CD14-positive monocyte (primary cell): ENCODE measurements at regions not wholly inside any gene's neighbourhood (a gene's known extent, or its start where the extent isn't known, plus 50 kb on each side); places are given as distances from the start of the nearest gene placed in this dataset.

ENCODE experiments used
- DNase-seq, 3 donors: peaks; one replicate each; pipeline ENCODE4 v3.0.0-alpha.2; 2011 to 2022
- H2AFZ ChIP-seq: 2 replicates; pipeline ENCODE4 v1.6.0; 2012; ENCODE audit warnings: mild to moderate bottlenecking, low read depth, low read length, inconsistent platforms; ENCODE audit not compliant: insufficient read depth, poor library complexity, severe bottlenecking
- H3K27ac ChIP-seq, 2 donors: 1 replicate in 1 of 2; 2 replicates in 1 of 2; pipeline ENCODE4 v1.5.1; 2012 to 2013; ENCODE audit warnings: low read length in 2 of 2, control low read depth in 1 of 2, inconsistent platforms in 1 of 2, low read depth in 1 of 2, mild to moderate bottlenecking in 1 of 2
- H3K27me3 ChIP-seq, 2 donors: one replicate each; pipeline versions ENCODE4 v1.6.0 to v1.6.1; 2011 to 2013; ENCODE audit warnings: low read length in 2 of 2; ENCODE audit not compliant: control insufficient read depth in 2 of 2, insufficient read depth in 2 of 2
- H3K36me3 ChIP-seq, 2 donors: replicated peaks in 1 of 2; 1 replicate in 1 of 2; 2 replicates in 1 of 2; pipeline versions ENCODE4 v1.5.1 to v1.6.1; 2012 to 2013; ENCODE audit warnings: low read length in 2 of 2, control low read depth in 1 of 2, inconsistent platforms in 1 of 2, mild to moderate bottlenecking in 1 of 2; ENCODE audit not compliant: insufficient read depth in 2 of 2, control insufficient read depth in 1 of 2
- H3K4me1 ChIP-seq, 2 donors: 1 replicate in 1 of 2; 2 replicates in 1 of 2; pipeline versions ENCODE4 v1.5.1 to v1.6.1; 2012 to 2013; ENCODE audit warnings: low read length in 2 of 2, control low read depth in 1 of 2, inconsistent platforms in 1 of 2, mild to moderate bottlenecking in 1 of 2, moderate library complexity in 1 of 2; ENCODE audit not compliant: insufficient read depth in 2 of 2, control insufficient read depth in 1 of 2
- H3K4me2 ChIP-seq: replicated peaks from 2 replicates; pipeline ENCODE3; 2012; ENCODE audit warnings: low read length, moderate library complexity, mild to moderate bottlenecking; ENCODE audit not compliant: poor library complexity, severe bottlenecking; ENCODE audit errors: extremely low read depth
- H3K4me3 ChIP-seq, 3 experiments: fragments of 200-600 bp in 1 of 3; sonication (generic) in 1 of 3; replicated peaks in 1 of 3; 1 replicate in 2 of 3; 2 replicates in 1 of 3; pipeline ENCODE4 v1.5.1; 2011 to 2013; ENCODE audit warnings: low read length in 3 of 3, mild to moderate bottlenecking in 3 of 3, control low read depth in 2 of 3, low read depth in 2 of 3, inconsistent platforms in 1 of 3, moderate library complexity in 1 of 3
- H3K79me2 ChIP-seq: 2 replicates; pipeline ENCODE4 v1.6.0; 2012; ENCODE audit warnings: mild to moderate bottlenecking, control low read depth, inconsistent platforms, low read length, moderate library complexity; ENCODE audit not compliant: insufficient read depth
- H3K9ac ChIP-seq: 2 replicates; pipeline ENCODE4 v1.6.0; 2017; ENCODE audit warnings: low read length, mild to moderate bottlenecking; ENCODE audit not compliant: insufficient read depth, poor library complexity, severe bottlenecking
- H3K9me3 ChIP-seq, 2 donors: replicated peaks in 1 of 2; 1 replicate in 1 of 2; 2 replicates in 1 of 2; pipeline versions ENCODE4 v1.5.1 to v1.6.1; 2012 to 2013; ENCODE audit warnings: low read length in 2 of 2, control low read depth in 1 of 2; ENCODE audit not compliant: control insufficient read depth in 1 of 2, insufficient read depth in 1 of 2
- H4K20me1 ChIP-seq: 2 replicates; pipeline ENCODE4 v1.6.0; 2012; ENCODE audit warnings: mild to moderate bottlenecking, low read length, control low read depth, moderate library complexity; ENCODE audit not compliant: insufficient read depth
- H3K27ac Mint-ChIP-seq, 7 donors: one replicate each; pipeline ENCODE4 v1.8.0; 2020; ENCODE audit warnings: mild to moderate bottlenecking in 7 of 7, mixed read lengths in 7 of 7, moderate library complexity in 6 of 7, inconsistent platforms in 2 of 7
- H3K27me3 Mint-ChIP-seq, 3 donors: one replicate each; pipeline ENCODE4 v1.8.0; 2021 to 2022; ENCODE audit warnings: low read depth in 3 of 3, mild to moderate bottlenecking in 3 of 3, mixed read lengths in 3 of 3, moderate library complexity in 3 of 3, inconsistent platforms in 1 of 3
- H3K36me3 Mint-ChIP-seq, 2 donors: one replicate each; pipeline ENCODE4 v1.8.0; 2020; ENCODE audit warnings: mixed read lengths in 2 of 2, inconsistent platforms in 1 of 2, mild to moderate bottlenecking in 1 of 2
- H3K4me1 Mint-ChIP-seq: one replicate; pipeline ENCODE4 v1.8.0; 2020; ENCODE audit warnings: mild to moderate bottlenecking, mixed read lengths
- H3K4me3 Mint-ChIP-seq, 2 donors: one replicate each; pipeline ENCODE4 v1.8.0; 2020; ENCODE audit warnings: mild to moderate bottlenecking in 2 of 2, mixed read lengths in 2 of 2, moderate library complexity in 1 of 2
- H3K9me3 Mint-ChIP-seq, 7 donors: one replicate each; pipeline ENCODE4 v1.8.0; 2020 to 2022; ENCODE audit warnings: mixed read lengths in 7 of 7, mild to moderate bottlenecking in 6 of 7, moderate library complexity in 6 of 7, inconsistent platforms in 2 of 7
- WGBS: methylation state at CpG from one replicate; pipeline ENCODE4 v1.1.5; 2013; ENCODE audit warnings: missing lambda C conversion rate; ENCODE audit not compliant: insufficient coverage; 5-methylcytosine and 5-hydroxymethylcytosine counted together
- intact Hi-C, 2 donors: fragments of 100-400 bp; cut with micrococcal nuclease; formaldehyde crosslinking; loops; one replicate each; pipeline versions ENCODE4 v1.15.0 to v1.15.1; 2023
- TF ChIP-seq, protein P1 (sequence below): fragments of 200-600 bp; IDR thresholded peaks from one replicate; pipeline ENCODE4 v1.8.0; 2022; ENCODE audit warnings: antibody characterized with exemption, mild to moderate bottlenecking

DNA sequence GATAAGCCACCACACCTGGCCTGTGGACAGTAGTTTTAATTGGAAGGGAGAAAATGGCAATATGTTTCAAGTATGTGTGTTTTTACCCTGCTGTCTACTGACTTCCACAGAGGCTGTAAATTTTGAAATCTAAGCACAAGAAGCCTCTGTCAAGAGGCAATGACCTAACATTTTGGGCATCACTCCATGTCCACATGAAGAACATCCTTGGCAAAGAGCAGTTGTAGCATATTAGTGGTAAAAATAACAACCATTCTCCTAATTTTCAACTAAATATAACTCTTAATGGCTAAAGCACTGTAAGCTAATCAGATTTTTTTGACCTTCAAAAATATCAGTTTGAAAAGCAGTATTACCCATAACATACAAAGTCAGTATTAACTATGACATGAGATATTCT is 100.3 kb upstream of the APC start:
- peaks cover 0 to 4% of the 10 kb centered on the region in 2 donors for H3K36me3 Mint-ChIP-seq
- peaks cover 24% of the 10 kb centered on the region for H3K4me1 Mint-ChIP-seq
- H3K4me3 ChIP-seq = no peak overlapping the region
- peaks cover 4 to 11% (median 8%) of the 10 kb centered on the region in 7 donors for H3K9me3 Mint-ChIP-seq
- peaks cover 0 to 8% of the 10 kb centered on the region in 2 donors for H3K9me3 ChIP-seq
- no peak for DNase-seq
- intact Hi-C loops = no loop called here
- H3K27me3 ChIP-seq = no peaks in the 10 kb centered on the region
- H4K20me1 ChIP-seq = no peaks in the 10 kb centered on the region
- no peak overlapping the region for H3K9ac ChIP-seq
- H3K4me3 Mint-ChIP-seq = no peak overlapping the region
- H3K36me3 ChIP-seq = no peaks in the 10 kb centered on the region
- H3K4me1 ChIP-seq = peaks cover 6 to 19% of the 10 kb centered on the region in 2 donors
- H3K27ac Mint-ChIP-seq = no peak overlapping the region
- H3K27ac ChIP-seq = no peak overlapping the region
- peaks cover 0 to 4% (median 0%) of the 10 kb centered on the region in 3 donors for H3K27me3 Mint-ChIP-seq
- H3K4me2 ChIP-seq = no peak overlapping the region
- no peak overlapping the region for H2AFZ ChIP-seq
- no peaks in the 10 kb centered on the region for H3K79me2 ChIP-seq
- TF ChIP-seq, protein P1, sequence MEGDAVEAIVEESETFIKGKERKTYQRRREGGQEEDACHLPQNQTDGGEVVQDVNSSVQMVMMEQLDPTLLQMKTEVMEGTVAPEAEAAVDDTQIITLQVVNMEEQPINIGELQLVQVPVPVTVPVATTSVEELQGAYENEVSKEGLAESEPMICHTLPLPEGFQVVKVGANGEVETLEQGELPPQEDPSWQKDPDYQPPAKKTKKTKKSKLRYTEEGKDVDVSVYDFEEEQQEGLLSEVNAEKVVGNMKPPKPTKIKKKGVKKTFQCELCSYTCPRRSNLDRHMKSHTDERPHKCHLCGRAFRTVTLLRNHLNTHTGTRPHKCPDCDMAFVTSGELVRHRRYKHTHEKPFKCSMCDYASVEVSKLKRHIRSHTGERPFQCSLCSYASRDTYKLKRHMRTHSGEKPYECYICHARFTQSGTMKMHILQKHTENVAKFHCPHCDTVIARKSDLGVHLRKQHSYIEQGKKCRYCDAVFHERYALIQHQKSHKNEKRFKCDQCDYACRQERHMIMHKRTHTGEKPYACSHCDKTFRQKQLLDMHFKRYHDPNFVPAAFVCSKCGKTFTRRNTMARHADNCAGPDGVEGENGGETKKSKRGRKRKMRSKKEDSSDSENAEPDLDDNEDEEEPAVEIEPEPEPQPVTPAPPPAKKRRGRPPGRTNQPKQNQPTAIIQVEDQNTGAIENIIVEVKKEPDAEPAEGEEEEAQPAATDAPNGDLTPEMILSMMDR = no peak

DNA sequence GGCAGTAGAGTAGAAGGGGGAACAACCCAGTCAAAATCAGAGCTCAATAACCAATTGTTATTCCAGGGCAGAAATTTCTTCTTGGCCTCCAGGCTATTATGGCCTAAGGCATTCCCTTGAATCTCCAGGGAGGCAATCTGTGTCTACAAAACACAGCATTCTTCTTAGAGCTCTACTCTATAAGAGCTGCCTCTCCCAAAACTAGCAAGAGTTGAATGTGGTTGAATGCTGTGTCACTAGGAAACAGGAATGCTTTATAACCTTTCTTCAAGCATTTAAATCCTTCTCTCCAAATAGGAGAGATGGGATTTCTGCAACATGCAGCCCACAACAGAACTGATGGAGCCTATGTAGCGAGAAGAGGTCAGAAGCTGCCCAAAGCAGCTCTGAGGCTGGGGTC is 97.1 kb upstream of the APC start:
- TF ChIP-seq, protein P1 = no peak
- intact Hi-C loops = no loop called here
- H4K20me1 ChIP-seq = no peaks in the 10 kb centered on the region

More for the DNA sequence above, 97.1 kb upstream of the APC start:
- Histone ChIP-seq H3K4me1 (peaks cover 0 to 5% of the 10 kb centered on the region in 2 donors), H3K36me3 (no peaks in the 10 kb centered on the region), H3K9ac (no peak overlapping the region), H3K79me2 (no peaks in the 10 kb centered on the region), H2AFZ (no peak overlapping the region), H3K4me3 (no peak overlapping the region), H3K27ac (no peak overlapping the region), H3K4me2 (no peak overlapping the region), H3K27me3 (no peaks in the 10 kb centered on the region), H3K9me3 (no peaks in the 10 kb centered on the region)
- DNase-seq = no peak
- Mint-ChIP-seq H3K4me1 (peaks cover 8% of the 10 kb centered on the region), H3K9me3 (peaks cover 0 to 2% (median 0%) of the 10 kb centered on the region in 7 donors), H3K27ac (no peak overlapping the region), H3K36me3 (no peaks in the 10 kb centered on the region), H3K4me3 (no peak overlapping the region), H3K27me3 (no peaks in the 10 kb centered on the region)
- WGBS = 100% methylated on average over 1 of the region's 1 CpG
